RWPE2 (cell line): ENCODE measurements at regions not wholly inside any gene's neighbourhood (a gene's known extent, or its start where the extent isn't known, plus 50 kb on each side); places are given as distances from the start of the nearest gene placed in this dataset.

Experiments
- ATAC-seq: fragments of 200-7000 bp; cut with Tn5 transposase; 3 replicates; pipeline ENCODE4 v1.9.1; 2021; ENCODE audit warnings: low read depth
- DNase-seq: peaks from one replicate; pipeline ENCODE4 v3.0.0-alpha.2; 2020; ENCODE audit warnings: low spot score
- H3K27ac ChIP-seq: fragments of 450-650 bp; 2 replicates; pipeline ENCODE4 v1.5.1; 2017; ENCODE audit warnings: mild to moderate bottlenecking; ENCODE audit not compliant: poor library complexity, severe bottlenecking
- H3K27me3 ChIP-seq: fragments of 250-450 bp; sonication (Bioruptor Pico); 2 replicates; pipeline ENCODE4 v1.5.1; 2021; ENCODE audit warnings: mild to moderate bottlenecking, moderate library complexity; ENCODE audit not compliant: insufficient read depth, poor library complexity, severe bottlenecking
- H3K36me3 ChIP-seq: fragments of 250-450 bp; sonication (Bioruptor Pico); 2 replicates; pipeline ENCODE4 v1.5.1; 2020; ENCODE audit warnings: low read depth, mild to moderate bottlenecking, moderate library complexity
- H3K4me1 ChIP-seq: fragments of 250-450 bp; sonication (Bioruptor Pico); 2 replicates; pipeline ENCODE4 v1.5.1; 2021; ENCODE audit warnings: mild to moderate bottlenecking, moderate library complexity; ENCODE audit not compliant: insufficient read depth, poor library complexity, severe bottlenecking
- H3K4me3 ChIP-seq: fragments of 250-450 bp; sonication (Bioruptor Pico); 2 replicates; pipeline ENCODE4 v1.5.1; 2021; ENCODE audit warnings: mild to moderate bottlenecking, moderate library complexity; ENCODE audit not compliant: severe bottlenecking
- H3K9me3 ChIP-seq: fragments of 250-450 bp; sonication (Bioruptor Pico); 2 replicates; pipeline ENCODE4 v1.5.1; 2021; ENCODE audit warnings: mild to moderate bottlenecking, moderate library complexity; ENCODE audit not compliant: severe bottlenecking
- TF ChIP-seq, protein P1 (sequence below): fragments of 450-650 bp; IDR thresholded peaks from one replicate; pipeline ENCODE4 v1.5.1; 2017; ENCODE audit warnings: mild to moderate bottlenecking, moderate library complexity; ENCODE audit not compliant: poor library complexity, severe bottlenecking

DNA sequence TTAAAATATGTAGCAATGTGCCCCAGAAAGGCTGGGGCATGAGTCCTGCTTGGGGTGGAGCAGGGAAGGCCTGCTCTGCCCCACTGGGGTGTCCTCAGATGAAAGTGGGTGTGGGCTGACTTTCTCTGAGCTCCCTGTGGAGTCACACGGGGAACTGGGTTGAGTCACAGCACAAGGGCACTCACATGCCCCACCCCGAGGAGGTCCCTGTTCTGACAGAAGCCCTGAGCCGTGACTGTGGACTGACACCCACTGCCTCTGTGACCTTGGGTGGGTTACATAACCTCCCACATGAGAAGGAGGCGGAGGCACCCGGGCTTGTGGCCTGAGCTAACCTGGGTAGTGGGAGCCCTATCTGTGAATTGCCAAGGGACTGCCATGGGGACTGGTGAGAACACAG is 52.5 kb upstream of the TINAGL1 start:
- no peaks in the 10 kb centered on the region for H3K9me3 ChIP-seq
- H3K4me1 ChIP-seq: peaks cover 21% of the 10 kb centered on the region
- no peak overlapping the region for H3K27ac ChIP-seq
- DNase-seq (no peak), ATAC-seq (no peak; the same call in 2 of the 3 replicates)
- no peaks in the 10 kb centered on the region for H3K27me3 ChIP-seq
- no peaks in the 10 kb centered on the region for H3K36me3 ChIP-seq
- TF ChIP-seq, protein P1, sequence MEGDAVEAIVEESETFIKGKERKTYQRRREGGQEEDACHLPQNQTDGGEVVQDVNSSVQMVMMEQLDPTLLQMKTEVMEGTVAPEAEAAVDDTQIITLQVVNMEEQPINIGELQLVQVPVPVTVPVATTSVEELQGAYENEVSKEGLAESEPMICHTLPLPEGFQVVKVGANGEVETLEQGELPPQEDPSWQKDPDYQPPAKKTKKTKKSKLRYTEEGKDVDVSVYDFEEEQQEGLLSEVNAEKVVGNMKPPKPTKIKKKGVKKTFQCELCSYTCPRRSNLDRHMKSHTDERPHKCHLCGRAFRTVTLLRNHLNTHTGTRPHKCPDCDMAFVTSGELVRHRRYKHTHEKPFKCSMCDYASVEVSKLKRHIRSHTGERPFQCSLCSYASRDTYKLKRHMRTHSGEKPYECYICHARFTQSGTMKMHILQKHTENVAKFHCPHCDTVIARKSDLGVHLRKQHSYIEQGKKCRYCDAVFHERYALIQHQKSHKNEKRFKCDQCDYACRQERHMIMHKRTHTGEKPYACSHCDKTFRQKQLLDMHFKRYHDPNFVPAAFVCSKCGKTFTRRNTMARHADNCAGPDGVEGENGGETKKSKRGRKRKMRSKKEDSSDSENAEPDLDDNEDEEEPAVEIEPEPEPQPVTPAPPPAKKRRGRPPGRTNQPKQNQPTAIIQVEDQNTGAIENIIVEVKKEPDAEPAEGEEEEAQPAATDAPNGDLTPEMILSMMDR: no peak
- H3K4me3 ChIP-seq: no peak overlapping the region

DNA sequence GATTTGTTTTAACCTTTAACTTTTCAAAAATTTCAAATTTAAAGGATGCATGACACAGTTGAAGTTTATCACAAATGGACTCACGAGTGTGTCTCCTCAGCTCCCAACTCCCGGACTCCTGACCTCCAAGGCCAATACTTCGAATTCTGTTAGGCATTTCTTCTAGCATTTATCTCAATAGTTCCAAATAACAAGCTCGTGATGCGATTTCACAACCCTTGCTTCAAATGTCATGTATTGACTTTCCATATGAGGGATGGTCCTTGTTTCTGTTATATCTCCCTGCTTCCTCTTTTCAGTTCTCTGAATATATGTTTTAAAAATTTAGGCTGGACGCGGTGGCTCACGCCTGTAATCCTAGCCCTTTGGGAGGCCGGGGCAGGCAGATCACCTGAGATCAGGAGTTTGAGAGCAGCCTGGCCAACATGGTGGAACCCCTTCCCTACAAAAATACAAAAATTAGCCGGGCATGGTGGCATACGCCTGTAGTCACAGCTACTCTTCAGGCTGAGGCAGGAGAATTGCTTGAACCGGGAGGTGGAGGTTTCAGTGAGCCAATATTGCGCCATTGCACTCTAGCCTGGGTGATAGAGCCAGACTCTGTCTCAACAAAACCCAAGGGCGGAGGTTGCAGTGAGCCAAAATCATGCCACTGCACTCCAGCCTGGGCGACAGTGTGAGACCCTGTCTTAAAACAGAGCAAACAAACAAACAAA is 52.0 kb upstream of the TINAGL1 start:
- Histone ChIP-seq H3K36me3 (no peaks in the 10 kb centered on the region), H3K9me3 (no peaks in the 10 kb centered on the region), H3K4me3 (no peak overlapping the region), H3K4me1 (peaks cover 21% of the 10 kb centered on the region), H3K27me3 (no peaks in the 10 kb centered on the region), H3K27ac (no peak overlapping the region)
- DNase-seq: no peak
- ATAC-seq: no peak
- TF ChIP-seq, protein P1: no peak
